H1 (cell line): ENCODE measurements at regions not wholly inside any gene's neighbourhood (a gene's known extent, or its start where the extent isn't known, plus 50 kb on each side); places are given as distances from the start of the nearest gene placed in this dataset.

ENCODE experiments used
- CTCF ChIA-PET: fragments of 300-600 bp; sonication (Branson Sonifier 250); formaldehyde crosslinking; loops from one replicate; lab custom pipeline; 2021; ENCODE audit not compliant: partially characterized antibody; lab: Charles Lee
- POLR2A ChIA-PET: fragments of 300-600 bp; sonication (Branson Sonifier 250); formaldehyde crosslinking; loops from one replicate; lab custom pipeline; 2021; ENCODE audit warnings: inconsistent platforms; ENCODE audit not compliant: partially characterized antibody; lab: Charles Lee
- DNase-seq, 2 experiments: peaks; one replicate each; pipeline versions ENCODE4 v3.0.0 to v3.0.0-alpha.2; 2010 to 2022; ENCODE audit warnings: low spot score in 2 of 2, low read depth in 1 of 2, mixed read lengths in 1 of 2
- FAIRE-seq: peaks from 2 replicates; lab custom pipeline; 2011; peaks lifted over from hg19 to GRCh38; lab: Jason Lieb, UNC
- H2AFZ ChIP-seq: 2 replicates; pipeline ENCODE4 v1.8.1; 2012; ENCODE audit warnings: low read length, inconsistent platforms
- H2AK5ac ChIP-seq: 2 replicates; pipeline ENCODE4 v1.6.1; 2013; ENCODE audit warnings: low read depth, low read length
- H2BK120ac ChIP-seq: replicated peaks from 2 replicates; pipeline ENCODE3; 2013; ENCODE audit warnings: low read depth, low read length, inconsistent platforms
- H2BK12ac ChIP-seq: 2 replicates; pipeline ENCODE4 v1.6.1; 2013; ENCODE audit warnings: low read depth, low read length
- H2BK15ac ChIP-seq: 2 replicates; pipeline ENCODE4 v1.6.1; 2013; ENCODE audit warnings: low read length
- H2BK20ac ChIP-seq: 2 replicates; pipeline ENCODE4 v1.6.1; 2013; ENCODE audit warnings: low read length
- H2BK5ac ChIP-seq: 2 replicates; pipeline ENCODE4 v1.6.1; 2013; ENCODE audit warnings: low read depth, low read length
- H3K14ac ChIP-seq: 2 replicates; pipeline ENCODE4 v1.6.1; 2013; ENCODE audit warnings: inconsistent platforms; ENCODE audit not compliant: insufficient read length
- H3K18ac ChIP-seq: 2 replicates; pipeline ENCODE4 v1.6.1; 2013; ENCODE audit warnings: low read length; ENCODE audit errors: extremely low read depth
- H3K23ac ChIP-seq: 2 replicates; pipeline ENCODE4 v1.6.1; 2013; ENCODE audit warnings: inconsistent platforms; ENCODE audit not compliant: insufficient read length
- H3K23me2 ChIP-seq: 2 replicates; pipeline ENCODE4 v1.6.1; 2013; ENCODE audit warnings: low read depth, low read length
- H3K27ac ChIP-seq: 2 replicates; pipeline ENCODE4 v1.6.1; 2011; ENCODE audit warnings: low read depth, low read length, inconsistent platforms
- H3K27me3 ChIP-seq, 4 experiments: replicated peaks in 1 of 4; 1 replicate in 1 of 4; 2 replicates in 3 of 4; pipeline versions ENCODE4 v1.6.1 to v1.8.1; 2011 to 2013; ENCODE audit warnings: low read length in 3 of 4, mild to moderate bottlenecking in 3 of 4, inconsistent platforms in 2 of 4, mixed read lengths in 2 of 4, moderate library complexity in 1 of 4; ENCODE audit not compliant: control insufficient read depth in 3 of 4, insufficient read depth in 3 of 4; ENCODE audit errors: extremely low read depth in 1 of 4
- H3K36me3 ChIP-seq, 4 experiments: 2 replicates each; pipeline versions ENCODE4 v1.6.1 to v1.8.1; 2011 to 2013; ENCODE audit warnings: mild to moderate bottlenecking in 4 of 4, low read length in 3 of 4, moderate library complexity in 2 of 4, control low read depth in 1 of 4, inconsistent platforms in 1 of 4; ENCODE audit not compliant: insufficient read depth in 4 of 4, control insufficient read depth in 2 of 4
- H3K4ac ChIP-seq: replicated peaks from 2 replicates; pipeline ENCODE3; 2013; ENCODE audit warnings: low read length, low read depth, mixed read lengths, inconsistent platforms; ENCODE audit not compliant: insufficient read length
- H3K4me1 ChIP-seq, 4 experiments: replicated peaks in 1 of 4; 1 replicate in 1 of 4; 2 replicates in 3 of 4; pipeline versions ENCODE4 v1.6.1 to v1.8.1; 2011 to 2013; ENCODE audit warnings: low read length in 3 of 4, inconsistent platforms in 2 of 4, mixed read lengths in 1 of 4; ENCODE audit not compliant: insufficient read depth in 4 of 4, control insufficient read depth in 3 of 4
- H3K4me2 ChIP-seq, 2 experiments: 2 replicates each; pipeline versions ENCODE4 v1.6.1 to v1.8.1; 2011 to 2013; ENCODE audit warnings: low read depth in 2 of 2, low read length in 2 of 2, control low read depth in 1 of 2, inconsistent platforms in 1 of 2, mild to moderate bottlenecking in 1 of 2; ENCODE audit not compliant: insufficient read depth in 1 of 2
- H3K4me3 ChIP-seq, 4 experiments: fragments of 200-600, 300-600 bp in 1 of 4; sonication (generic), shearing (Covaris generic), sonication (Bioruptor Twin) in 1 of 4; 2 replicates each; pipeline versions ENCODE4 v1.5.1 to v1.8.1; 2011 to 2016; ENCODE audit warnings: low read length in 4 of 4, low read depth in 3 of 4, control low read depth in 2 of 4, inconsistent platforms in 2 of 4, mild to moderate bottlenecking in 2 of 4, mixed read lengths in 1 of 4, moderate library complexity in 1 of 4; ENCODE audit not compliant: insufficient read depth in 2 of 4; ENCODE audit errors: extremely low read depth in 1 of 4
- H3K56ac ChIP-seq: replicated peaks from 2 replicates; pipeline ENCODE3; 2013; ENCODE audit warnings: low read depth, mild to moderate bottlenecking, mixed read lengths, low read length, inconsistent platforms; ENCODE audit not compliant: insufficient read length
- H3K79me1 ChIP-seq: 2 replicates; pipeline ENCODE4 v1.6.1; 2013; ENCODE audit warnings: low read depth, low read length, control low read depth
- H3K79me2 ChIP-seq, 2 experiments: 2 replicates each; pipeline versions ENCODE4 v1.6.1 to v1.8.1; 2012 to 2013; ENCODE audit warnings: low read length in 2 of 2, mild to moderate bottlenecking in 2 of 2, inconsistent platforms in 1 of 2; ENCODE audit not compliant: insufficient read depth in 2 of 2, control insufficient read depth in 1 of 2
- H3K9ac ChIP-seq, 4 experiments: replicated peaks in 1 of 4; 1 replicate in 1 of 4; 2 replicates in 3 of 4; pipeline versions ENCODE4 v1.6.1 to v1.8.1; 2011 to 2013; ENCODE audit warnings: low read depth in 3 of 4, low read length in 3 of 4, control low read depth in 2 of 4, mild to moderate bottlenecking in 2 of 4, moderate library complexity in 2 of 4, inconsistent platforms in 1 of 4; ENCODE audit errors: extremely low read depth in 1 of 4
- H3K9me3 ChIP-seq, 2 experiments: 2 replicates each; pipeline versions ENCODE4 v1.6.1 to v1.8.1; 2012 to 2013; ENCODE audit warnings: mild to moderate bottlenecking in 2 of 2, moderate library complexity in 2 of 2, control low read depth in 1 of 2, inconsistent platforms in 1 of 2, low read depth in 1 of 2, low read length in 1 of 2, mixed read lengths in 1 of 2; ENCODE audit not compliant: insufficient read depth in 2 of 2
- H4K20me1 ChIP-seq, 2 experiments: replicated peaks in 1 of 2; 2 replicates each; pipeline versions ENCODE3 to v1.8.1; 2011 to 2013; ENCODE audit warnings: inconsistent platforms in 2 of 2, low read length in 2 of 2, mild to moderate bottlenecking in 1 of 2; ENCODE audit not compliant: insufficient read depth in 2 of 2, control insufficient read depth in 1 of 2
- H4K5ac ChIP-seq: 2 replicates; pipeline ENCODE4 v1.6.1; 2013; ENCODE audit warnings: low read length, low read depth, mixed read lengths, inconsistent platforms; ENCODE audit not compliant: insufficient read length
- H4K8ac ChIP-seq: 2 replicates; pipeline ENCODE4 v1.8.0; 2013; ENCODE audit warnings: mild to moderate bottlenecking, moderate library complexity, low read length, inconsistent platforms; ENCODE audit not compliant: insufficient read depth; ENCODE audit errors: extremely low read depth
- H4K91ac ChIP-seq: replicated peaks from 2 replicates; pipeline ENCODE3; 2013; ENCODE audit warnings: low read length, mixed read lengths, inconsistent platforms; ENCODE audit not compliant: insufficient read length
- HDAC6 ChIP-seq: IDR thresholded peaks from one replicate; pipeline ENCODE4 v1.7.1; 2012; ENCODE audit warnings: low read depth, mild to moderate bottlenecking, inconsistent platforms, low read length, moderate library complexity
- SRF ChIP-seq: IDR thresholded peaks from 2 replicates; pipeline ENCODE4 v1.6.1; 2011; ENCODE audit warnings: mild to moderate bottlenecking, low read depth, low read length, moderate library complexity
- WGBS, 2 experiments: shearing (Covaris generic) in 1 of 2; methylation state at CpG; one replicate each; pipeline versions ENCODE4 v1.1.6 to v1.1.7; 2013 to 2015; ENCODE audit warnings: low lambda C conversion rate in 2 of 2, mixed read lengths in 2 of 2, inconsistent platforms in 1 of 2, low coverage in 1 of 2, missing lambda C conversion rate in 1 of 2; ENCODE audit not compliant: insufficient replicate concordance in 2 of 2, insufficient coverage in 1 of 2, insufficient read length in 1 of 2; ENCODE audit errors: extremely low coverage in 1 of 2, missing lambda C conversion rate in 1 of 2; 5-methylcytosine and 5-hydroxymethylcytosine counted together

DNA sequence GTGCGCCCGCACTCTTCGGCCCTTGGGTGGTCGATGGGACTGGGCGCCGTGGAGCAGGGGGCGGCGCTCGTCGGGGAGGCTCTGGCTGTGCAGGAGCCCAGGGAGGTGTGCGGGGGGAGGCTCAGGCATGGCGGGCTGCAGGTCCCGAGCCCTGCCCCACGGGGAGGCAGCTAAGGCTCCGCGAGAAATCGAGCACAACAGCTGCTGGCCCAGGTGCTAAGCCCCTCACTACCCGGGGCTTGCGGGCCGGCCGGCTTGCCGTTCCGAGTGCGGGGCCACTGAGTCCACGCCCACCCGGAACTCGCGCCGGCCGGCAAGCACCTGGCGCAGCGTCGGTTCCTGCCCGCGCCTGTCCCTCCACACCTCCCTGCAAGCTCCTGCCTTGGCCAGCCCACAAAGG, 462.3 kb upstream of the JARID2 start:
- Histone ChIP-seq H2AK5ac (no peak overlapping the region), H2BK120ac (no peak overlapping the region), H3K4me2 (no peak overlapping the region), H3K9me3 (no peaks in the 10 kb centered on the region), H4K91ac (peak overlapping the region; percentile 56), H3K27ac (peak overlapping the region; percentile 29; the same call in 1 of the 2 replicates), H2BK15ac (no peak overlapping the region), H3K4ac (no peak overlapping the region), H3K79me2 (no peaks in the 10 kb centered on the region; a peak in 1 of 4 replicates), H2AFZ (no peak overlapping the region), H4K8ac (peak overlapping the region; percentile 52), H3K18ac (peak overlapping the region; percentile 53; the same call in 1 of the 2 replicates), H3K36me3 (no peaks in the 10 kb centered on the region), H3K56ac (no peak overlapping the region), H3K9ac (no peak overlapping the region), H2BK12ac (peak overlapping the region; percentile 41; the same call in 1 of the 2 replicates), H2BK20ac (no peak overlapping the region; the same call in 1 of the 2 replicates), H4K5ac (peak overlapping the region; percentile 57), H3K4me3 (no peak overlapping the region), H3K23me2 (no peaks in the 10 kb centered on the region), H3K23ac (no peak overlapping the region), H4K20me1 (no peaks in the 10 kb centered on the region), H3K4me1 (peaks cover 4 to 19% (median 15%) of the 10 kb centered on the region in 4 experiments), H3K14ac (no peak overlapping the region), H2BK5ac (peak overlapping the region; percentile 98), H3K79me1 (peaks cover 4% of the 10 kb centered on the region; the same call in 1 of the 2 replicates), H3K27me3 (no peaks in the 10 kb centered on the region)
- DNase-seq (no peak), FAIRE-seq (no peak)
- ChIA-PET POLR2A (interaction anchor here (0.6 to 1.6 kb wide), 7 partner anchors 8 to 69 kb away, joined by 3 to 5 read pairs (median 3); no protein-coding TSS in a partner anchor), CTCF (interaction anchor here (0.8 to 1.4 kb wide), 3 partner anchors 15 to 607 kb away, joined by 3 to 5 read pairs (median 4); no protein-coding TSS in a partner anchor)
- TF ChIP-seq SRF (no peak), HDAC6 (no peak)
- WGBS, 2 experiments = 96% methylated on average over 32 of the region's 35 CpGs; no CpG with 5 or more reads in 1 of the 2 experiments
